Activated T-cell treated with anti-CD3 and anti-CD28 coated beads for 48 hours (primary cell): ENCODE measurements at regions not wholly inside any gene's neighbourhood (a gene's known extent, or its start where the extent isn't known, plus 50 kb on each side); places are given as distances from the start of the nearest gene placed in this dataset.

Source experiments
- DNase-seq: peaks from one replicate; pipeline ENCODE4 v3.0.0-alpha.2; 2020; ENCODE audit warnings: low read depth

DNA sequence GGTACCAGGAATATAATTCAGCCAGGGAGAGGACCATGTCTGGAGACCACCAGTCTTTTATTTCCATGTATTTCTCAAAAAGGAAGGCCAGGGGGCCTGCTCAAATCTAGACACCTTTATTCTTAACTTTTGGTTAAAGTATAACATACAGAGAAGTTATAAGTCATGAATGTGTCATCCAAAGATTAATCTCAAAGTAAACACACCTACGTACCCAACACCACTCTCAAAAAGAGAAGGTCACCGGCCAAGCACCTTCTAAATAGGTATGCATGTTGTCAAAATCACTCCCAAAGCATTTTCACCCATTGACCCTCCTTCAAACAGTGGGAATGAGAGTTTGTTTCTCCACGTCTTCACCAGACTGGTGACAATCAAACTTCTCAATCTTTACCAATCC is 60.0 kb upstream of the FZD10 start:
- DNase-seq = no peak

DNA sequence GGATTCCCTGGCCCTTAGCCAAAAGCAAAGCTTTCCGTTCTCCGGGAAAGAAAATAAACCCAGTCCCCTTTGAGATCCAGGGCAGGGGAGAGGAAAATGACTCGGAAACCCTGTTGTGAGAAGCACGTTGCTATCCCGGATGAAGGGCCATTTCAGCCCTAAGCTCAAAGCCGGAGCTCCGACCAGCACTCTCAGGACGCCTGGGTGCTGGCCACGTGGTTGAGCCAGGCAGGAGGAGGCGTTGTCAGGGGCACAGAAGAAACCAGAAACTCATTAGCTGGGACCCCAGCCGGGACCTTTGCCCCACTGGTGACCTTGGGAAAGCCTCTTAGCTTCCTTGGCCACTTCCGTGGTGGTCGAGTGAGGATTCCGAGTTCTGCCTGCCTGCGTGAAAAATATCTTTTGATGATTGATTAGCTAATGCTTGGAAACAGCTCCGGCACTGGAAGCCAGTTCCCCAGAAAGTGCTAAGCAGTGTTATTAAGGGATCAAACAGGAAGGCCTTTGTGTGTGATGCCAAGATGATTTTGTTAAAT is 57.6 kb upstream of the FZD10 start:
- no peak for DNase-seq

DNA sequence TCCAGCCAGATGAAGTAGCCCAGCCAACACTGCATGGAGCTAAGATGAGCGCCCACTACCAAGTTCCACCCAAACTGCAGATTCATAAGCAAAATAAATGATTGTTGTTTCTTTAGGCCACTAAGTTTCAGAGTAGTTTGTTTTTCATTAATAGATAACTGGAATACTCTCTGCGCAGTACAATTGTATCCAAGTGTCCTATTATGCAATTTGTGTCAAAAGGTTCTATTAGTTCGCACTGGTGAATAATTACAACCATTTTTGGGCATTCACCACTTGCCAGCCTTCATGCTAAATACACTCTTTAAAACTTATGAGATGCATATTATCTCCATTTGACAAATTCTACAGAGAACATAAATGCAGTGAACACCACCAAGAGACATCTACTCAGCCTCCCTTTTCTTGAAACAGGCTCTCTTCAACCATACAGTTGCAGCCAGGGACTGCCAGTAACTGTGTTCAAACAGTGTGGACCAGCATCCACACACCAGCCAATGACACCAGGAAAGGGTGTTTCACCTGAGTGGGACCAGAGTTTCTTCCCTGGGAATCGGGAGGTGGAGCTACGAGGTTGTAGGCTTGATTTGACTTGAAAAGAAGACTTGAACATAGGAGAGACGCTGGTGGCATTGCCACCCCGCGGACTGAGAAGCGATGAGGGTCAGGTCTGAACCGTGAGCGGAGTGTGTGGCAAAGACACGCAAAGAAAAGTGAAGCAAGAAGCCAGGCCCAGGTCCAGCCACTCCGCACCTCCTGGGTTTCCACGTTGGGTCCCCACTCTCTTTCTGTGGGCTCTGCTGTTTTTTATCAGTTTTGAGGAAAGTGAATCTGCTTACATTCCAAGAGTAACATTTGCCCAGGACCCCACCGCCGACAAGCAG is 53.0 kb upstream of the FZD10 start:
- DNase-seq = no peak

DNA sequence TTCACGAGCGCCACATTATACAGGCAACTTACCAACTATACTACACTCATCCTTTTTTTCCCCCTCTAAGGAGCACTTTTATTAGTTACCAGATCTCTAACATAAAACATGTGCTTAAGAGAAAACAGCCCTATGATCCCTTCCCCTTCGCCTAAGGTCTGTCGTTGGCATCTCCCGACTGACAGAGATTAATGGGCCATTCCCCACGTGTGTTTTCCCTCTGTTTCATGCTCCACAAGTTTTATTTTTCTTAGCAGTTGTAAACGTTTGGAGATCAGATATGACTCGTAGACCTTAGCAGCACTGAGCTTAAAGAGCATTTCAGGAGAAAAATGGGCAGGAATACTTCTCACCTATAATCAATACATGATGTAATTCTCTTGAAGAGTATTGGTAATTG is 51.4 kb upstream of the FZD10 start:
- DNase-seq = no peak

DNA sequence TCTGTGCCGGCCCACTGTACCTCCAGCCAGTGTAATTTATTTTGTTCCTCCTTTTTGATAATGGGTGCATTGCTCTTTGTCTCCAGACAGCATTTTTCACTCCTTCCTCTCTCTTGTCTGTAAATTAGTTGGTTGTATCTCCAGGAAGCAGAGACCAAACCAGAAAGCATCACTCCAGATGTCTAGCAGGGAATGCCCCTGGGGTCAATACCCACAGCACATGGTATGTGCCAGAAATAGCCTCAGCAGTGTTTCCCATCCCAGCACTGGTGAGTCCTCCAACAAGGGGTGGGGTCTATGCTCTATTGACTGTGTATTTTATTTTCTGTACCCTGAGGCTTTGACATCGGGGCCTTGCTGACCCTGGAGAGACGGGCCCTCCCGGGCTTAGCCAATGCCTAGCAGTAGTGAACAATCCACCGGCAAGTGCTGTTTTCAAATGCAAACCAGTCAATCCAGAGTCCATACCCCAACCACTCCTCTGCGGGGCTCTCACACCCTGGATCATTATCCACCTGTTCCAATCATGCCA is 50.2 kb upstream of the FZD10 start:
- DNase-seq = no peak
